CD4-positive, CD25-positive, alpha-beta regulatory T cell (primary cell): ENCODE measurements at regions not wholly inside any gene's neighbourhood (a gene's known extent, or its start where the extent isn't known, plus 50 kb on each side); places are given as distances from the start of the nearest gene placed in this dataset.

Experiments used
- ATAC-seq, 2 donors: fragments of 150-1000 bp; cut with Tn5 transposase; one replicate each; pipeline ENCODE4 v1.10.0; 2021; ENCODE audit warnings: low read depth in 2 of 2, moderate number of reproducible peaks in 2 of 2, moderate library complexity in 1 of 2
- DNase-seq, 3 donors: peaks; one replicate each; pipeline versions ENCODE4 v3.0.0 to v3.0.0-alpha.2; 2012 to 2022; ENCODE audit warnings: mixed read lengths in 1 of 3
- H3K27ac ChIP-seq: one replicate; pipeline ENCODE4 v1.7.0; 2013; ENCODE audit warnings: mild to moderate bottlenecking, low read length; ENCODE audit not compliant: insufficient read depth, poor library complexity, severe bottlenecking
- H3K27me3 ChIP-seq: one replicate; pipeline ENCODE4 v1.7.0; 2013; ENCODE audit warnings: low read length; ENCODE audit not compliant: control insufficient read depth, insufficient read depth
- H3K36me3 ChIP-seq: one replicate; pipeline ENCODE4 v1.7.0; 2013; ENCODE audit warnings: mild to moderate bottlenecking, low read length, moderate library complexity; ENCODE audit not compliant: control insufficient read depth, insufficient read depth
- H3K4me1 ChIP-seq: 2 replicates; pipeline ENCODE4 v1.7.0; 2013; ENCODE audit warnings: mild to moderate bottlenecking, low read length; ENCODE audit not compliant: insufficient read depth, control insufficient read depth, poor library complexity, severe bottlenecking
- H3K4me3 ChIP-seq: one replicate; pipeline ENCODE4 v1.7.0; 2013; ENCODE audit warnings: low read depth, mild to moderate bottlenecking, low read length, moderate library complexity
- H3K9me3 ChIP-seq, 2 experiments: 1 replicate in 1 of 2; 2 replicates in 1 of 2; pipeline ENCODE4 v1.7.0; 2013; ENCODE audit warnings: low read length in 2 of 2, mild to moderate bottlenecking in 1 of 2, moderate library complexity in 1 of 2; ENCODE audit not compliant: control insufficient read depth in 2 of 2
- H3K27ac Mint-ChIP-seq, 3 donors: one replicate each; pipeline ENCODE4 v1.8.0; 2020 to 2022; ENCODE audit warnings: mild to moderate bottlenecking in 3 of 3, mixed read lengths in 3 of 3, moderate library complexity in 2 of 3
- H3K27me3 Mint-ChIP-seq: one replicate; pipeline ENCODE4 v1.8.0; 2022; ENCODE audit warnings: mild to moderate bottlenecking, mixed read lengths
- H3K36me3 Mint-ChIP-seq: one replicate; pipeline ENCODE4 v1.8.0; 2020; ENCODE audit warnings: mixed read lengths
- H3K4me1 Mint-ChIP-seq, 4 donors: one replicate each; pipeline ENCODE4 v1.8.0; 2020 to 2022; ENCODE audit warnings: mixed read lengths in 4 of 4, mild to moderate bottlenecking in 1 of 4
- H3K4me3 Mint-ChIP-seq, 4 donors: one replicate each; pipeline ENCODE4 v1.8.0; 2020 to 2022; ENCODE audit warnings: mild to moderate bottlenecking in 4 of 4, mixed read lengths in 4 of 4, moderate library complexity in 3 of 4
- H3K9me3 Mint-ChIP-seq, 7 donors: one replicate each; pipeline ENCODE4 v1.8.0; 2020 to 2022; ENCODE audit warnings: mixed read lengths in 7 of 7, mild to moderate bottlenecking in 3 of 7, moderate library complexity in 2 of 7

GRCh38 chr1:118445156-118445555 is 260.1 kb upstream of the SPAG17 start:
- Mint-ChIP-seq H3K4me3 (no peak overlapping the region), H3K27me3 (peaks cover 4% of the 10 kb centered on the region), H3K27ac (no peak overlapping the region), H3K36me3 (no peaks in the 10 kb centered on the region), H3K4me1 (no peaks in the 10 kb centered on the region), H3K9me3 (peaks cover 1 to 14% (median 2%) of the 10 kb centered on the region in 7 donors)
- Histone ChIP-seq H3K4me3 (no peak overlapping the region), H3K4me1 (no peaks in the 10 kb centered on the region), H3K36me3 (no peaks in the 10 kb centered on the region), H3K9me3 (no peaks in the 10 kb centered on the region), H3K27ac (no peak overlapping the region), H3K27me3 (no peaks in the 10 kb centered on the region)
- DNase-seq: no peak
- ATAC-seq: no peak

- Mint-ChIP-seq H3K4me1 (no peaks in the 10 kb centered on the region), H3K27ac (no peak overlapping the region), H3K36me3 (no peaks in the 10 kb centered on the region), H3K4me3 (no peak overlapping the region), H3K27me3 (peaks cover 4% of the 10 kb centered on the region), H3K9me3 (peaks cover 0 to 5% (median 2%) of the 10 kb centered on the region in 7 donors)
- Histone ChIP-seq H3K36me3 (no peaks in the 10 kb centered on the region), H3K27me3 (no peaks in the 10 kb centered on the region), H3K4me1 (no peaks in the 10 kb centered on the region), H3K4me3 (no peak overlapping the region), H3K9me3 (no peaks in the 10 kb centered on the region), H3K27ac (no peak overlapping the region)
- DNase-seq (no peak), ATAC-seq (no peak)
These were observed 257.2 kb upstream of the SPAG17 start for GRCh38 chr1:118442214-118442613.

- no peaks in the 10 kb centered on the region for H3K9me3 ChIP-seq
- Mint-ChIP-seq H3K36me3 (no peaks in the 10 kb centered on the region), H3K27ac (no peak overlapping the region), H3K9me3 (peaks cover 0 to 4% (median 4%) of the 10 kb centered on the region in 7 donors), H3K4me3 (no peak overlapping the region), H3K4me1 (no peaks in the 10 kb centered on the region), H3K27me3 (peaks cover 4% of the 10 kb centered on the region)
- DNase-seq: no peak
- no peaks in the 10 kb centered on the region for H3K4me1 ChIP-seq
- no peaks in the 10 kb centered on the region for H3K27me3 ChIP-seq
- H3K4me3 ChIP-seq: no peak overlapping the region
- ATAC-seq: no peak
- no peaks in the 10 kb centered on the region for H3K36me3 ChIP-seq
- no peak overlapping the region for H3K27ac ChIP-seq
These were observed 252.6 kb upstream of the SPAG17 start for GRCh38 chr1:118437664-118438063.

DNA sequence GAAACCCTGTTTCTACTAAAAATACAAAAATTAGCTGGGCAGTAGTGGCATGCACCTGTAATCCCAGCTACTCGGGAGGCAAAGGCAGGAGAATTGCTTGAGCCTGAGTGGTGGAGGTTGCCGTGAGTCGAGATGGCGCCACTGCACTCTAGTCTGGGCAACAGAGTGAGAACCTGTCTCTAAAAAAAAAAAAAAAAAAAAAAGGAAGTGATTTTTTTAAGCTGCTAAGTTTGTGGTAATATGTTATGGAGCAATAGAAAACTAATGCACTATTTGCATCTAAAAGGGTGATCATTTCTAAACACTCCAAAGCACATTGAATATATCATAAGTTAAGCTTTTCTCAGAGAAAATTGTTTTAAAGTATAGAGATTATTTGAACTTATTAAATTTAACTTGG is 244.8 kb upstream of the SPAG17 start:
- Histone ChIP-seq H3K9me3 (no peaks in the 10 kb centered on the region), H3K27ac (no peak overlapping the region), H3K27me3 (no peaks in the 10 kb centered on the region), H3K36me3 (no peaks in the 10 kb centered on the region), H3K4me1 (no peaks in the 10 kb centered on the region), H3K4me3 (no peak overlapping the region)
- Mint-ChIP-seq H3K27me3 (no peaks in the 10 kb centered on the region), H3K27ac (no peak overlapping the region), H3K9me3 (peaks cover 0 to 20% (median 3%) of the 10 kb centered on the region in 7 donors), H3K36me3 (no peaks in the 10 kb centered on the region), H3K4me1 (no peaks in the 10 kb centered on the region), H3K4me3 (no peak overlapping the region)
- no peak for ATAC-seq
- DNase-seq: no peak

GRCh38 chr1:118421868-118422350 is 236.9 kb upstream of the SPAG17 start:
- ATAC-seq (no peak), DNase-seq (no peak)
- Histone ChIP-seq H3K4me3 (no peak overlapping the region), H3K27ac (no peak overlapping the region), H3K36me3 (no peaks in the 10 kb centered on the region), H3K9me3 (no peaks in the 10 kb centered on the region), H3K4me1 (no peaks in the 10 kb centered on the region), H3K27me3 (no peaks in the 10 kb centered on the region)
- peaks cover 0 to 5% (median 0%) of the 10 kb centered on the region in 7 donors for H3K9me3 Mint-ChIP-seq
- H3K27ac Mint-ChIP-seq: no peak overlapping the region
- H3K27me3 Mint-ChIP-seq: no peaks in the 10 kb centered on the region
- no peak overlapping the region for H3K4me3 Mint-ChIP-seq
- H3K4me1 Mint-ChIP-seq: no peaks in the 10 kb centered on the region
- no peaks in the 10 kb centered on the region for H3K36me3 Mint-ChIP-seq

DNA sequence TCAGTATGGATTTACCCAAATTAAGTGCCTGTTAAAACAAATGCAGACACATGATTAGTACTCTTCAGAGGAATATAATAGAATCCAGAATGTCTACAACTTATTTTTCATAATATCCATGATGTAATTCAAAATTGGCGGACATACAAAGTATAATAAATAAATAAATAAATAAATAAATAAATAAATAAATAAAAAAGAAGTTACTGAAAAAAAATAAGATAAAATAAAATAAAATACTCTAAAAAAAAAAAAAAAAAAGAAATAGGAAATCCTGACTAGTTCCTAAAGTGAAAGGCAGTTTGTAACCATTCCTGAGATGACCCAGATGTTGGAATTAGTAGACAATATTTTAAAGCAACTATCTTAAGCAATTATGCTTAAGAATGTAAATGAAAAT is 219.0 kb upstream of the SPAG17 start:
- no peaks in the 10 kb centered on the region for H3K36me3 Mint-ChIP-seq
- no peaks in the 10 kb centered on the region for H3K27me3 ChIP-seq
- DNase-seq (no peak), ATAC-seq (no peak)
- peaks cover 0 to 27% (median 4%) of the 10 kb centered on the region in 7 donors for H3K9me3 Mint-ChIP-seq
- no peaks in the 10 kb centered on the region for H3K9me3 ChIP-seq
- no peaks in the 10 kb centered on the region for H3K27me3 Mint-ChIP-seq
- H3K4me3 ChIP-seq: no peak overlapping the region
- H3K27ac ChIP-seq: no peak overlapping the region
- H3K4me1 ChIP-seq: no peaks in the 10 kb centered on the region
- H3K36me3 ChIP-seq: no peaks in the 10 kb centered on the region
- H3K4me3 Mint-ChIP-seq: no peak overlapping the region
- no peaks in the 10 kb centered on the region for H3K4me1 Mint-ChIP-seq
- no peak overlapping the region for H3K27ac Mint-ChIP-seq

DNA sequence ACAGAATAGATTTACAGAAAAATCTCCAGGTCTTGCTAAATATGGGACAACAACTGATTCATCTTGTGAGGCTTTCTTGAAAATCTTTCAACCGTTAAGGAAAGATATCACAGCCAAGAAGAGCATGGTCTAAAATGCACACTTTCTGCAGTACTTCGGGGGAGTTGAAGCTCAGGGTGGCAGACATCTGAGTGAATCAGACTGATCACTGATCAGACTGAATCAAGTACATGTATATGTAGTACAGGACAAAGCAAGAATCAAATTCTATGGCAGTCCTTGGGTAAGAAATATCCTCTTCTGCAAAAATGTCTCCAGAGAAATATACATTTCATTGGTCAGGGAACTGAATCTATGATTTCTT is 212.4 kb upstream of the SPAG17 start:
- Mint-ChIP-seq H3K4me3 (no peak overlapping the region), H3K36me3 (no peaks in the 10 kb centered on the region), H3K4me1 (no peaks in the 10 kb centered on the region), H3K27me3 (no peaks in the 10 kb centered on the region), H3K27ac (no peak overlapping the region), H3K9me3 (peaks cover 0 to 7% (median 2%) of the 10 kb centered on the region in 7 donors)
- Histone ChIP-seq H3K27ac (no peak overlapping the region), H3K4me3 (no peak overlapping the region), H3K27me3 (no peaks in the 10 kb centered on the region), H3K4me1 (no peaks in the 10 kb centered on the region), H3K36me3 (no peaks in the 10 kb centered on the region), H3K9me3 (no peaks in the 10 kb centered on the region)
- DNase-seq: no peak
- no peak for ATAC-seq

DNA sequence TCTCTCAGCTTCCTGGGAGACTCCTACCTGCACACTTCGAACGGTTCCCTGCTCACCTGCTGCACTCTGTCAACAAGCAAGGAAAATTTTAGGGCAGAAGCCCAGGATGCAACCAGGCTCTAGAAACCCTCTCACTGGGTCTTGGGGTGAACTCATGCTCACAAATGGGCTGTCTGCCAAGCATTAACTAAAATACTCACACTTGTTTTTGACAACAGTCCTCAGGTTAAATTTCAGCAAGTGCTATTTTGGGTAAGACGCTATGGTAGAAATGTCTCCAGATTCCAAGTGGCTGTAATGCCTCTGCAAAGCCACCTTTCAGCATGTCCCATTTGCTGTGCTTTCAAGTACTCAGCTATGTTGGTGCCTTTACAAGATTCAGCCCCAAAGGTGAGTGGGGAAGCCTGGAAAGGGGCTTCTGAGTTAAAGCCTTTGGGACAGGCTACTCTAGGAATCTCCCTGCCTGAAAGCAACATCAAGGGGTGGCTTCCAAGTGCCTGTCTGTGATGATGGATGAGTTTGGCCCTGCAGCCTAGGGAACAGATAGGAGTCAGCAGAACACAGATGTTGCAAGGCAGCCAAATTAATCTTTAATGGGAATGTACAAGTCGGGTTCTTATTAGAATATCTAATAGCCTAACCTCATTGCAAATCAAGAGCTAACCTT is 211.9 kb upstream of the SPAG17 start:
- no peak overlapping the region for H3K4me3 ChIP-seq
- no peak for DNase-seq
- no peaks in the 10 kb centered on the region for H3K4me1 ChIP-seq
- no peak overlapping the region for H3K27ac ChIP-seq
- ATAC-seq: no peak
- Mint-ChIP-seq H3K36me3 (no peaks in the 10 kb centered on the region), H3K4me3 (no peak overlapping the region), H3K4me1 (no peaks in the 10 kb centered on the region), H3K27ac (no peak overlapping the region), H3K9me3 (peaks cover 0 to 7% (median 2%) of the 10 kb centered on the region in 7 donors), H3K27me3 (no peaks in the 10 kb centered on the region)
- no peaks in the 10 kb centered on the region for H3K27me3 ChIP-seq
- no peaks in the 10 kb centered on the region for H3K36me3 ChIP-seq
- no peaks in the 10 kb centered on the region for H3K9me3 ChIP-seq
